Fibroblast of lung (primary cell): ENCODE measurements at regions not wholly inside any gene's neighbourhood (a gene's known extent, or its start where the extent isn't known, plus 50 kb on each side); places are given as distances from the start of the nearest gene placed in this dataset.

Experiments used
- DNase-seq, 2 donors: peaks; one replicate each; pipeline versions ENCODE4 v3.0.0 to v3.0.0-alpha.2; 2010; ENCODE audit warnings: low read depth in 2 of 2
- H2AFZ ChIP-seq: 2 replicates; pipeline ENCODE4 v1.5.1; 2012; ENCODE audit warnings: low read length, control low read depth, inconsistent platforms
- H3K27ac ChIP-seq: 2 replicates; pipeline ENCODE4 v1.5.1; 2011; ENCODE audit warnings: low read length, control low read depth; ENCODE audit not compliant: insufficient read depth
- H3K27me3 ChIP-seq: 2 replicates; pipeline ENCODE4 v1.5.1; 2011; ENCODE audit warnings: mild to moderate bottlenecking, low read length; ENCODE audit not compliant: control insufficient read depth, insufficient read depth
- H3K36me3 ChIP-seq: 2 replicates; pipeline ENCODE4 v1.5.1; 2011; ENCODE audit warnings: low read length; ENCODE audit not compliant: control insufficient read depth, insufficient read depth
- H3K4me1 ChIP-seq: 2 replicates; pipeline ENCODE4 v1.5.1; 2011; ENCODE audit warnings: low read length; ENCODE audit not compliant: control insufficient read depth, insufficient read depth; ENCODE audit errors: extremely low read depth
- H3K4me2 ChIP-seq: 2 replicates; pipeline ENCODE4 v1.5.1; 2011; ENCODE audit warnings: low read length, control low read depth; ENCODE audit not compliant: insufficient read depth; ENCODE audit errors: extremely low read depth
- H3K4me3 ChIP-seq, 4 experiments: fragments of 200-600 bp in 1 of 4; sonication (generic) in 1 of 4; replicated peaks in 1 of 4; 2 replicates each; pipeline ENCODE4 v1.5.1; 2011 to 2016; ENCODE audit warnings: low read length in 4 of 4, low read depth in 3 of 4, mild to moderate bottlenecking in 3 of 4, control low read depth in 2 of 4, inconsistent platforms in 1 of 4, mixed read lengths in 1 of 4; ENCODE audit not compliant: insufficient read depth in 1 of 4; ENCODE audit errors: control extremely low read depth in 1 of 4
- H3K79me2 ChIP-seq: 2 replicates; pipeline ENCODE4 v1.5.1; 2012; ENCODE audit warnings: mild to moderate bottlenecking, low read length, inconsistent platforms; ENCODE audit not compliant: control insufficient read depth, insufficient read depth
- H3K9ac ChIP-seq: 2 replicates; pipeline ENCODE4 v1.5.1; 2011; ENCODE audit warnings: mild to moderate bottlenecking, low read length, control low read depth; ENCODE audit not compliant: insufficient read depth
- H3K9me3 ChIP-seq: 2 replicates; pipeline ENCODE4 v1.5.1; 2012; ENCODE audit warnings: low read depth, low read length; ENCODE audit not compliant: control insufficient read depth, insufficient read depth
- H4K20me1 ChIP-seq: 2 replicates; pipeline ENCODE4 v1.5.1; 2011; ENCODE audit warnings: low read length; ENCODE audit not compliant: control insufficient read depth, insufficient read depth; ENCODE audit errors: extremely low read depth
- CTCF ChIP-seq, 2 donors: IDR thresholded peaks in 1 of 2; conservative IDR thresholded peaks in 1 of 2; 1 replicate in 1 of 2; 2 replicates in 1 of 2; pipeline ENCODE4 v1.5.1; 2011 to 2012; ENCODE audit warnings: low read length in 2 of 2, control low read depth in 1 of 2, inconsistent platforms in 1 of 2, low read depth in 1 of 2, mild to moderate bottlenecking in 1 of 2
- EZH2 ChIP-seq: IDR thresholded peaks from 2 replicates; pipeline ENCODE4 v1.5.1; 2012; ENCODE audit warnings: low read length, control low read depth, mild to moderate bottlenecking; ENCODE audit errors: missing control alignments

- no peak for DNase-seq
- no peaks in the 10 kb centered on the region for H4K20me1 ChIP-seq
- H3K4me2 ChIP-seq, result no peak overlapping the region
- no peaks in the 10 kb centered on the region for H3K4me1 ChIP-seq
- H3K9ac ChIP-seq, result no peak overlapping the region
- H2AFZ ChIP-seq, result no peak overlapping the region
- H3K27ac ChIP-seq, result no peak overlapping the region
- no peak for TF ChIP-seq EZH2
- no peak for TF ChIP-seq CTCF (conservative IDR thresholded peaks at IDR 0.05 in 1 of 2, IDR thresholded peaks at IDR 0.05 in 1 of 2; ENCODE audit: low read depth in 1 of 2, low read length in 2 of 2)
- H3K9me3 ChIP-seq, result no peaks in the 10 kb centered on the region
- H3K27me3 ChIP-seq, result peaks cover 4% of the 10 kb centered on the region
- no peaks in the 10 kb centered on the region for H3K79me2 ChIP-seq
- H3K36me3 ChIP-seq, result no peaks in the 10 kb centered on the region
- no peak overlapping the region for H3K4me3 ChIP-seq
Observed at GRCh38 chr1:24244519-24245268, 57.6 kb upstream of the IFNLR1 start.

GRCh38 chr1:24237750-24238395 is 50.8 kb upstream of the IFNLR1 start:
- no peak overlapping the region for H3K4me2 ChIP-seq
- H3K4me1 ChIP-seq, result no peaks in the 10 kb centered on the region
- no peak overlapping the region for H3K27ac ChIP-seq
- H3K36me3 ChIP-seq, result no peaks in the 10 kb centered on the region
- no peak for TF ChIP-seq CTCF (conservative IDR thresholded peaks at IDR 0.05 in 1 of 2, IDR thresholded peaks at IDR 0.05 in 1 of 2; ENCODE audit: low read depth in 1 of 2, low read length in 2 of 2)
- TF ChIP-seq EZH2, result no peak
- DNase-seq, result no peak
- H3K9me3 ChIP-seq, result no peaks in the 10 kb centered on the region
- no peaks in the 10 kb centered on the region for H3K79me2 ChIP-seq
- no peak overlapping the region for H3K9ac ChIP-seq
- peaks cover 2% of the 10 kb centered on the region for H3K27me3 ChIP-seq
- H2AFZ ChIP-seq, result no peak overlapping the region
- H4K20me1 ChIP-seq, result no peaks in the 10 kb centered on the region
- H3K4me3 ChIP-seq, result no peak overlapping the region

GRCh38 chr1:24236789-24237371 is 49.8 kb upstream of the IFNLR1 start:
- Histone ChIP-seq H2AFZ (no peak overlapping the region), H4K20me1 (no peaks in the 10 kb centered on the region), H3K4me2 (peak overlapping the region; percentile 21), H3K36me3 (no peaks in the 10 kb centered on the region), H3K9ac (no peak overlapping the region), H3K4me3 (no peak overlapping the region), H3K4me1 (no peaks in the 10 kb centered on the region), H3K79me2 (no peaks in the 10 kb centered on the region), H3K27ac (no peak overlapping the region), H3K9me3 (no peaks in the 10 kb centered on the region), H3K27me3 (peaks cover 2% of the 10 kb centered on the region)
- peak; percentile 65 to 78 for DNase-seq
- TF ChIP-seq EZH2, result no peak
- no peak for TF ChIP-seq CTCF (conservative IDR thresholded peaks at IDR 0.05 in 1 of 2, IDR thresholded peaks at IDR 0.05 in 1 of 2; ENCODE audit: low read depth in 1 of 2, low read length in 2 of 2)
